IMR-90 (cell line): ENCODE measurements at regions not wholly inside any gene's neighbourhood (a gene's known extent, or its start where the extent isn't known, plus 50 kb on each side); places are given as distances from the start of the nearest gene placed in this dataset.

Source experiments
- ATAC-seq: fragments of 200-7000 bp; cut with Tn5 transposase; 2 replicates; pipeline ENCODE4 v1.9.1; 2020; ENCODE audit warnings: low read depth, mild to moderate bottlenecking, moderate library complexity
- BruUV-seq: library from RNA; stranded (reverse); fragments of 400-500 nt; replicated peaks from 2 replicates; lab custom pipeline; 2021; lab: Mats Ljungman, UMichigan
- CTCF ChIA-PET: fragments of 300-600 bp; formaldehyde crosslinking; extraction: SDS; loops from one replicate; lab custom pipeline; 2021; ENCODE audit warnings: antibody characterized with exemption; lab: Yijun Ruan, JAX
- POLR2A ChIA-PET: fragments of 300-600 bp; sonication (Branson Sonifier 250); formaldehyde crosslinking; loops from one replicate; lab custom pipeline; 2022; ENCODE audit warnings: antibody characterized with exemption; ENCODE audit not compliant: unreplicated experiment; lab: Charles Lee
- DNase-seq: peaks from one replicate; pipeline ENCODE4 v3.0.0; 2013
- H2AFZ ChIP-seq: replicated peaks from 2 replicates; pipeline ENCODE3; 2013; ENCODE audit warnings: low read length, mild to moderate bottlenecking; ENCODE audit not compliant: poor library complexity
- H2AK5ac ChIP-seq: 2 replicates; pipeline ENCODE4 v1.6.1; 2013; ENCODE audit warnings: low read depth, low read length, inconsistent platforms
- H2AK9ac ChIP-seq: replicated peaks from 2 replicates; pipeline ENCODE3; 2013; ENCODE audit warnings: mild to moderate bottlenecking, low read depth, low read length, moderate library complexity; ENCODE audit not compliant: poor library complexity
- H2BK120ac ChIP-seq: 2 replicates; pipeline ENCODE4 v1.6.1; 2013; ENCODE audit warnings: low read depth, low read length, inconsistent platforms
- H2BK15ac ChIP-seq: 3 replicates; pipeline ENCODE4 v1.6.1; 2013; ENCODE audit warnings: low read depth, low read length, inconsistent platforms
- H2BK20ac ChIP-seq: 2 replicates; pipeline ENCODE4 v1.6.1; 2013; ENCODE audit warnings: low read depth, mild to moderate bottlenecking, inconsistent platforms, low read length, moderate library complexity
- H2BK5ac ChIP-seq: 2 replicates; pipeline ENCODE4 v1.6.1; 2013; ENCODE audit warnings: mild to moderate bottlenecking, low read depth, low read length, inconsistent platforms; ENCODE audit not compliant: poor library complexity, severe bottlenecking
- H3K14ac ChIP-seq: replicated peaks from 2 replicates; pipeline ENCODE4 v1.6.1; 2013; ENCODE audit warnings: low read depth, low read length, inconsistent platforms
- H3K18ac ChIP-seq: 2 replicates; pipeline ENCODE4 v1.6.1; 2013; ENCODE audit warnings: low read depth, low read length, control low read depth
- H3K23ac ChIP-seq: 2 replicates; pipeline ENCODE4 v1.6.1; 2013; ENCODE audit warnings: low read depth, low read length, inconsistent platforms
- H3K27ac ChIP-seq: 2 replicates; pipeline ENCODE4 v1.5.1; 2013; ENCODE audit warnings: mild to moderate bottlenecking, control low read depth, low read length; ENCODE audit not compliant: insufficient read depth
- H3K27me3 ChIP-seq: 2 replicates; pipeline ENCODE4 v1.6.1; 2013; ENCODE audit warnings: low read length; ENCODE audit not compliant: control insufficient read depth, insufficient read depth
- H3K36me3 ChIP-seq: 2 replicates; pipeline ENCODE4 v1.6.1; 2013; ENCODE audit warnings: low read length, mixed read lengths; ENCODE audit not compliant: control insufficient read depth, insufficient read depth
- H3K4ac ChIP-seq: 2 replicates; pipeline ENCODE4 v1.6.1; 2013; ENCODE audit warnings: low read depth, low read length, inconsistent platforms
- H3K4me1 ChIP-seq: 2 replicates; pipeline ENCODE4 v1.6.1; 2013; ENCODE audit warnings: low read length, mixed read lengths; ENCODE audit not compliant: control insufficient read depth, insufficient read depth
- H3K4me2 ChIP-seq: 2 replicates; pipeline ENCODE4 v1.6.1; 2013; ENCODE audit warnings: low read depth, mild to moderate bottlenecking, control low read depth, low read length, moderate library complexity
- H3K4me3 ChIP-seq: 2 replicates; pipeline ENCODE4 v1.5.1; 2013; ENCODE audit warnings: low read depth, mild to moderate bottlenecking, control low read depth, low read length, moderate library complexity; ENCODE audit not compliant: insufficient read depth
- H3K56ac ChIP-seq: 2 replicates; pipeline ENCODE4 v1.6.1; 2013; ENCODE audit warnings: low read length, inconsistent platforms; ENCODE audit not compliant: insufficient read depth; ENCODE audit errors: extremely low read depth
- H3K79me1 ChIP-seq, 2 experiments: 2 replicates each; pipeline ENCODE4 v1.6.1; 2013; ENCODE audit warnings: low read length in 2 of 2, inconsistent platforms in 1 of 2, low read depth in 1 of 2
- H3K9ac ChIP-seq: 2 replicates; pipeline ENCODE4 v1.6.1; 2013; ENCODE audit warnings: low read depth, low read length, control low read depth
- H3K9me1 ChIP-seq: 2 replicates; pipeline ENCODE4 v1.6.1; 2013; ENCODE audit warnings: low read length, inconsistent platforms; ENCODE audit not compliant: insufficient read depth
- H3K9me3 ChIP-seq: 2 replicates; pipeline ENCODE4 v1.6.1; 2013; ENCODE audit warnings: low read length; ENCODE audit not compliant: control insufficient read depth, insufficient read depth
- H4K20me1 ChIP-seq: 2 replicates; pipeline ENCODE4 v1.6.1; 2013; ENCODE audit warnings: low read length, inconsistent platforms; ENCODE audit not compliant: insufficient read depth
- H4K5ac ChIP-seq: 2 replicates; pipeline ENCODE4 v1.6.1; 2013; ENCODE audit warnings: mild to moderate bottlenecking, low read depth, low read length, control low read depth
- H4K8ac ChIP-seq, 2 experiments: 2 replicates each; pipeline ENCODE4 v1.6.1; 2013; ENCODE audit warnings: low read depth in 2 of 2, low read length in 2 of 2, control low read depth in 1 of 2, inconsistent platforms in 1 of 2
- H4K91ac ChIP-seq: 2 replicates; pipeline ENCODE4 v1.6.1; 2013; ENCODE audit warnings: low read depth, low read length, inconsistent platforms; ENCODE audit not compliant: insufficient read depth
- BHLHE40 ChIP-seq: fragments of 150-350 bp; IDR thresholded peaks from 2 replicates; pipeline ENCODE4 v1.6.1; 2016; ENCODE audit warnings: mild to moderate bottlenecking, low read depth, low read length
- CEBPB ChIP-seq: IDR thresholded peaks from 2 replicates; pipeline ENCODE4 v1.6.1; 2012; ENCODE audit warnings: low read depth, low read length, improper control_type of control experiment
- CHD1 ChIP-seq: IDR thresholded peaks from 2 replicates; pipeline ENCODE4 v1.6.1; 2012; ENCODE audit warnings: low read depth, low read length, improper control_type of control experiment
- CTCF ChIP-seq: conservative IDR thresholded peaks from 2 replicates; pipeline ENCODE4 v1.5.1; 2012; ENCODE audit warnings: mild to moderate bottlenecking, low read depth, low read length, improper control_type of control experiment
- FOS ChIP-seq: fragments of 150-350 bp; IDR thresholded peaks from 2 replicates; pipeline ENCODE4 v1.6.1; 2016; ENCODE audit warnings: low read depth, low read length
- MAFK ChIP-seq: IDR thresholded peaks from 2 replicates; pipeline ENCODE4 v1.6.1; 2012; ENCODE audit warnings: low read depth, low read length, improper control_type of control experiment
- MAZ ChIP-seq: IDR thresholded peaks from 2 replicates; pipeline ENCODE4 v1.6.1; 2012; ENCODE audit warnings: low read depth, mild to moderate bottlenecking, low read length, improper control_type of control experiment, moderate library complexity, borderline replicate concordance
- MXI1 ChIP-seq: IDR thresholded peaks from 2 replicates; pipeline ENCODE4 v1.6.1; 2012; ENCODE audit warnings: low read depth, mild to moderate bottlenecking, low read length, moderate library complexity, borderline replicate concordance
- NFE2L2 ChIP-seq: fragments of 150-350 bp; IDR thresholded peaks from 2 replicates; pipeline ENCODE4 v1.6.1; 2016; ENCODE audit warnings: low read depth, mild to moderate bottlenecking, low read length
- POLR2A ChIP-seq: IDR thresholded peaks from 2 replicates; pipeline ENCODE4 v1.6.1; 2012; ENCODE audit warnings: mild to moderate bottlenecking, low read depth, low read length
- RAD21 ChIP-seq: IDR thresholded peaks from 2 replicates; pipeline ENCODE4 v1.6.1; 2012; ENCODE audit warnings: low read length, improper control_type of control experiment
- RCOR1 ChIP-seq: IDR thresholded peaks from 2 replicates; pipeline ENCODE4 v1.6.1; 2012; ENCODE audit warnings: mild to moderate bottlenecking, low read length, improper control_type of control experiment; ENCODE audit not compliant: insufficient replicate concordance
- RFX5 ChIP-seq: IDR thresholded peaks from 2 replicates; pipeline ENCODE4 v1.8.0; 2012; ENCODE audit warnings: low read depth, mild to moderate bottlenecking, low read length, moderate library complexity
- SMC3 ChIP-seq: fragments of 150-350 bp; IDR thresholded peaks from 2 replicates; pipeline ENCODE4 v1.6.1; 2016; ENCODE audit warnings: low read depth, mild to moderate bottlenecking, antibody characterized with exemption, low read length, moderate library complexity
- USF2 ChIP-seq: fragments of 150-350 bp; IDR thresholded peaks from 2 replicates; pipeline ENCODE4 v1.6.1; 2017; ENCODE audit warnings: mild to moderate bottlenecking, antibody characterized with exemption, low read length, low read depth
- WGBS, 2 experiments: methylation state at CpG; one replicate each; pipeline versions ENCODE4 v1.1.5 to v1.1.7; 2013; ENCODE audit warnings: missing lambda C conversion rate in 2 of 2; ENCODE audit not compliant: insufficient read length in 1 of 2; ENCODE audit errors: extremely low coverage in 2 of 2; 5-methylcytosine and 5-hydroxymethylcytosine counted together
- dilution Hi-C: fragments of 300-500 bp; cut with HindIII; formaldehyde crosslinking; loops from one replicate; pipeline ENCODE4 v1.14.3; 2018; ENCODE audit warnings: low sequenced_read_pairs; ENCODE audit not compliant: unreplicated experiment
- in situ Hi-C: fragments of 300-500 bp; cut with MboI; formaldehyde crosslinking; loops from 3 replicates; pipeline ENCODE4 v1.14.3; 2019; ENCODE audit warnings: low sequenced_read_pairs, inconsistent platforms, mixed read lengths
- intact Hi-C: fragments of 100-400 bp; cut with micrococcal nuclease; formaldehyde crosslinking; loops from 2 replicates; pipeline ENCODE4 v1.10.0; 2022
- TF ChIP-seq, protein P1 (sequence below): fragments of 150-350 bp; IDR thresholded peaks from 2 replicates; pipeline ENCODE4 v1.6.1; 2016; ENCODE audit warnings: low read depth, mild to moderate bottlenecking, low read length, moderate library complexity, borderline replicate concordance

GRCh38 chr2:167776359-167776758, 471.0 kb downstream of the STK39 start:
- no peak overlapping the region for H3K23ac ChIP-seq
- H3K4me1 ChIP-seq = no peaks in the 10 kb centered on the region
- in situ Hi-C loops (no loop called here), dilution Hi-C loops (no loop called here), intact Hi-C loops (no loop called here)
- no peak overlapping the region for H2AK5ac ChIP-seq
- H3K9me1 ChIP-seq = no peaks in the 10 kb centered on the region
- no peak overlapping the region for H4K5ac ChIP-seq
- no peak overlapping the region for H4K91ac ChIP-seq
- H4K20me1 ChIP-seq = no peaks in the 10 kb centered on the region
- no peak overlapping the region for H3K4me2 ChIP-seq
- H3K9me3 ChIP-seq = no peaks in the 10 kb centered on the region
- H3K4me3 ChIP-seq = no peak overlapping the region
- no TSS peak for BruUV-seq
- no peak overlapping the region for H3K56ac ChIP-seq
- no peak for TF ChIP-seq CEBPB
- no peak for TF ChIP-seq MXI1
- TF ChIP-seq CHD1 = no peak
- no peak for TF ChIP-seq MAFK
- TF ChIP-seq, protein P1, sequence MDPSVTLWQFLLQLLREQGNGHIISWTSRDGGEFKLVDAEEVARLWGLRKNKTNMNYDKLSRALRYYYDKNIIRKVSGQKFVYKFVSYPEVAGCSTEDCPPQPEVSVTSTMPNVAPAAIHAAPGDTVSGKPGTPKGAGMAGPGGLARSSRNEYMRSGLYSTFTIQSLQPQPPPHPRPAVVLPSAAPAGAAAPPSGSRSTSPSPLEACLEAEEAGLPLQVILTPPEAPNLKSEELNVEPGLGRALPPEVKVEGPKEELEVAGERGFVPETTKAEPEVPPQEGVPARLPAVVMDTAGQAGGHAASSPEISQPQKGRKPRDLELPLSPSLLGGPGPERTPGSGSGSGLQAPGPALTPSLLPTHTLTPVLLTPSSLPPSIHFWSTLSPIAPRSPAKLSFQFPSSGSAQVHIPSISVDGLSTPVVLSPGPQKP = no peak
- no peak for TF ChIP-seq MAZ
- no peak for TF ChIP-seq FOS
- TF ChIP-seq USF2 = no peak
- no peak for TF ChIP-seq SMC3
- TF ChIP-seq BHLHE40 = no peak
- no peak for TF ChIP-seq RFX5
- TF ChIP-seq NFE2L2 = no peak
- TF ChIP-seq RAD21 = no peak
- TF ChIP-seq CTCF = no peak
- no peak for TF ChIP-seq RCOR1
- TF ChIP-seq POLR2A = no peak
- no peak overlapping the region for H2BK15ac ChIP-seq
- no peak overlapping the region for H3K27ac ChIP-seq
- H3K27me3 ChIP-seq = no peaks in the 10 kb centered on the region
- ATAC-seq = no peak
- no peak overlapping the region for H2BK5ac ChIP-seq
- no peak overlapping the region for H4K8ac ChIP-seq
- no peak overlapping the region for H3K14ac ChIP-seq
- no peaks in the 10 kb centered on the region for H3K79me1 ChIP-seq
- H2AFZ ChIP-seq = no peak overlapping the region
- no peak overlapping the region for H2BK120ac ChIP-seq
- ChIA-PET CTCF (no interaction called here), POLR2A (no interaction called here)
- H3K4ac ChIP-seq = no peak overlapping the region
- H3K18ac ChIP-seq = no peak overlapping the region
- no peaks in the 10 kb centered on the region for H3K36me3 ChIP-seq
- H2BK20ac ChIP-seq = no peak overlapping the region
- H3K9ac ChIP-seq = no peak overlapping the region
- no CpG with 5 or more reads among the region's 10 CpGs for WGBS, 2 experiments
- DNase-seq = no peak
- no peak overlapping the region for H2AK9ac ChIP-seq
